HG03439 (cell line): ENCODE measurements at regions not wholly inside any gene's neighbourhood (a gene's known extent, or its start where the extent isn't known, plus 50 kb on each side); places are given as distances from the start of the nearest gene placed in this dataset.

ENCODE experiments used
- ATAC-seq: cut with Tn5 transposase; IDR thresholded peaks from one replicate; pipeline ENCODE4 v1.9.1; 2021; ENCODE audit warnings: mild to moderate bottlenecking, moderate library complexity; ENCODE audit not compliant: unreplicated experiment

GRCh38 chr3:184632551-184633236 lies 71.1 kb downstream of the EPHB3 start:
- ATAC-seq: no peak
